Aorta (tissue), 5 donors: ENCODE measurements at regions not wholly inside any gene's neighbourhood (a gene's known extent, or its start where the extent isn't known, plus 50 kb on each side); places are given as distances from the start of the nearest gene placed in this dataset.

Experiments
- ATAC-seq: fragments of 200-7000 bp; cut with Tn5 transposase; one replicate; pipeline ENCODE4 v1.9.1; 2022; ENCODE audit warnings: moderate library complexity; ENCODE audit not compliant: low FRiP score
- DNase-seq, 2 donors: peaks; one replicate each; pipeline ENCODE4 v3.0.0-alpha.2; 2020
- H3K27ac ChIP-seq, 2 donors: one replicate each; pipeline ENCODE4 v1.5.1; 2013; ENCODE audit warnings: low read length in 2 of 2, mild to moderate bottlenecking in 2 of 2, moderate library complexity in 2 of 2, control low read depth in 1 of 2, inconsistent platforms in 1 of 2, low read depth in 1 of 2
- H3K27me3 ChIP-seq, 2 donors: one replicate each; pipeline ENCODE4 v1.6.1; 2013; ENCODE audit warnings: control low read depth in 1 of 2, low read length in 1 of 2, mild to moderate bottlenecking in 1 of 2, moderate library complexity in 1 of 2; ENCODE audit not compliant: insufficient read depth in 2 of 2, control insufficient read depth in 1 of 2
- H3K36me3 ChIP-seq, 2 donors: one replicate each; pipeline ENCODE4 v1.6.1; 2013; ENCODE audit warnings: control low read depth in 1 of 2, low read length in 1 of 2, mild to moderate bottlenecking in 1 of 2; ENCODE audit not compliant: insufficient read depth in 2 of 2, control insufficient read depth in 1 of 2
- H3K4me1 ChIP-seq, 2 donors: one replicate each; pipeline ENCODE4 v1.6.1; 2013; ENCODE audit warnings: low read length in 2 of 2, control low read depth in 1 of 2, mild to moderate bottlenecking in 1 of 2, moderate library complexity in 1 of 2; ENCODE audit not compliant: insufficient read depth in 2 of 2, control insufficient read depth in 1 of 2
- H3K4me3 ChIP-seq, 2 donors: one replicate each; pipeline ENCODE4 v1.5.1; 2013; ENCODE audit warnings: low read length in 2 of 2, control low read depth in 1 of 2, mild to moderate bottlenecking in 1 of 2
- H3K9me3 ChIP-seq: one replicate; pipeline ENCODE4 v1.6.1; 2013; ENCODE audit warnings: mild to moderate bottlenecking, low read length; ENCODE audit not compliant: control insufficient read depth
- WGBS, 2 donors: extraction: QIAGEN DNeasy Blood & Tissue Kit; methylation state at CpG; one replicate each; pipeline ENCODE4 v1.1.7; 2013; 5-methylcytosine and 5-hydroxymethylcytosine counted together
- intact Hi-C, 2 donors: fragments of 100-400 bp; cut with DNase I; formaldehyde crosslinking; loops; one replicate each; pipeline versions ENCODE4 v1.14.2 to v1.15.0; 2022
- donor health status: healthy with polysubstance abuse.
- donor health status: Bipolar disorder and iron deficiency.
- donor health status: DM: no; HTN: no; CAD: no.
- donor health status: DM: no; HTN: no; CAD: no.
- donor health status: DM: yes; HTN: yes; CAD: no.

DNA sequence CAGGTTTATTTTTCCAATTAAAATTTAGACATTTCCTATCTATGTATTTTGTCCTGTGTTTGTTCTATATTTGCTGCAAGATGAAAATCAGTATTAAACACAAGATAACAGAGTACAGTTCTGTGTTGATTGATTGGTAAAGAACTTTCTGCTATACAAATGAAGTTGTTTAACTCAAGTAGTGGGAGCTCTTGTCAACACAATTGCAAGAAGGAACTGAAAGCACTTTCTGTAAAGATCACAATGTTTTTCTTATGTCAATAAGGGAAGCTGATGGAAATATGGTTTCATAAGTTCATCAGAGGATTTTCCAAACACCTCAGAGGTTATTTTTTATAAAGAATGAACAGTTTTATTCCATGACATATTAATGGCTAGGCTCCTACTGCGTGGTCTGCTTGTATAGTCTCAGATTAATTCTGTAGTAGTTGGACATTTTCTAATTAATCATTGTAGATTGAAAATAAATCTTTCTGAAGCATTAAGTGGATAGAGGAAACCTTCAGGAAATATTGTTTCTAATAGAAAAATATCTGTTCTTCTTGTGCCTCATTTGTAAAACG is 379.5 kb downstream of the LRFN5 start:
- Histone ChIP-seq H3K4me1 (no peaks in the 10 kb centered on the region), H3K27ac (no peak overlapping the region), H3K27me3 (no peaks in the 10 kb centered on the region), H3K9me3 (no peaks in the 10 kb centered on the region), H3K36me3 (no peaks in the 10 kb centered on the region), H3K4me3 (no peak overlapping the region)
- DNase-seq (no peak), ATAC-seq (no peak)
- 9 to 23% methylated on average over 2 of the region's 2 CpGs for WGBS, 2 donors
- intact Hi-C loops, result no loop called here

DNA sequence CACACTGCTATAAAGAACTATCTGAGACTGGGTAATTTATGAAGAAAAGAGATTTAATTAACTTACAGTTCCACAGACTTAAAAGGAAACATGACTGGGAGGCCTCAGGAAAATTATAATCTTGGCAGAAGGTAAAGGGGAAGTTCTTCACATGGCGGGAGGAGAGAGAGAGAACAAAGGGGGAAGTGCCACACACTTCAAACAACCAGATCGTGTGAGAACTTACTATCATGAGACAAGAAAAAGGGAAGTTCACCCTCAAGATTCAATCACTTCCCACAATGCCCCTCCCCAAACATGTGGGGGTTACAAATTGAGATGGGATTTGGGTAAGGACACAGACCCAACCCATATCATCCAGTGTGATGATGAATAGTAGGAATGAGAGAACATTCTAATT is 366.5 kb downstream of the LRFN5 start:
- WGBS, 2 donors, result 75 to 78% methylated on average over 2 of the region's 2 CpGs
- Histone ChIP-seq H3K36me3 (no peaks in the 10 kb centered on the region), H3K27ac (no peak overlapping the region), H3K9me3 (peaks cover 4% of the 10 kb centered on the region), H3K4me1 (no peaks in the 10 kb centered on the region), H3K4me3 (no peak overlapping the region), H3K27me3 (no peaks in the 10 kb centered on the region)
- DNase-seq (no peak), ATAC-seq (no peak)
- intact Hi-C loops, result no loop called here

DNA sequence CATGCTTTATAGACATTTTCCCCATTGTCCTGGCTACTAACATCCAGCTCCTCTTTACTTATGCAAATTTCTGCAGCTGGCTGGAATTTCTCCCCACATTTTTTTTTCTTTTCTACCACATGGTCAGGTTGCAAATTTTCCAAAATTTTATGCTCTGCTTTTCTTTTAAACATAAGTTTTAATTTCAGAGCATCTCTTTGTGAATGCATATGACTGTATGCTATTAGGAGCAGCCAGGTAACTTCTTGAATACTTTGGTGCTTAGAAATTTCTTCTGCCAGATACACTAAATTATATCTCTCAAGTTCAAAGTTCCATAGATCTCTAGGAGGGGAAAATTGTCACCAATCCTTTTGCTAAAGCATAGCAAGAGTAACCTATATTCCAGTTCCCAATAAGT is 365.9 kb downstream of the LRFN5 start:
- Histone ChIP-seq H3K9me3 (peaks cover 4% of the 10 kb centered on the region), H3K4me3 (no peak overlapping the region), H3K27ac (no peak overlapping the region), H3K36me3 (no peaks in the 10 kb centered on the region), H3K27me3 (no peaks in the 10 kb centered on the region), H3K4me1 (no peaks in the 10 kb centered on the region)
- intact Hi-C loops, result no loop called here
- no peak for ATAC-seq
- no peak for DNase-seq

DNA sequence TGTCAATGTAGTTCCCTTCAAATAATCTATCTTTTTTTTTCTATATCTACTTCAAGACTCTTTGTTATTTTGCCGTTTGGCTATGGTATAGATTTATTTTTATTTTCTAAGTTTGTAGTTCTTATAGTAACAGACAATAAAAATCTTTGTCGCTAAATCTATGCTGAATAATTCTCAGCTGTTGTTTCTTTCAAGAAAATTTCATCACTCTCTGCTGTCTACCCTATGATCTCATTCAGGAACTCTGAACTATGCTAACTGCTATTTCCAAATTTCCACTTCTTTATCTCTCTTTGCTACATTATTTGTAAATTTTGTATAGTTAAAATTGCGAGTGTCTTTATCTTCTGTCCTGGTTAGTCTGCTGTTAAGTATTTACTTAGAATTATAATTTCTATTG is 353.6 kb downstream of the LRFN5 start:
- no peak for DNase-seq
- Histone ChIP-seq H3K27me3 (no peaks in the 10 kb centered on the region), H3K4me3 (no peak overlapping the region), H3K36me3 (no peaks in the 10 kb centered on the region), H3K27ac (no peak overlapping the region), H3K4me1 (no peaks in the 10 kb centered on the region), H3K9me3 (no peaks in the 10 kb centered on the region)
- intact Hi-C loops, result no loop called here
- no peak for ATAC-seq
- 52 to 55% methylated on average over 3 of the region's 3 CpGs for WGBS, 2 donors

DNA sequence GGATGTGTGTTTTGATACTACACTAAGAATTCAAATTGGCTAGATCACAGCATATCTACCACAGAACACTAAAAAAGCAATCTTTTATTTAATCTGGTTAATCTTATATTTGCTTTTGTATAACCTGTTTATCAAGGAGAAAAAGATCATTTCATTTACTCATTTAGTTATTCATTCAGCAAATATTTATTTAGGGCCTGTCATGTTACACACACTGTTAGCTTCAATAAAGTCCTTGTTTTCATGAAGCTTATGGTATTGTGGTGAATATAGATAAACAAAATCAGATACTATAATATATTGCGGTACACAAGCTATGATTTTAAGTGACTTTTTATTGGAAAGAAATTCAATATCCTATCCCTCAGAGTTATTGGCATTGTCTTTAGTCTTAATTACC is 350.8 kb downstream of the LRFN5 start:
- WGBS, 2 donors, result 2 to 42% methylated on average over 1 of the region's 1 CpG
- no peak overlapping the region for H3K4me3 ChIP-seq
- no peak for ATAC-seq
- H3K4me1 ChIP-seq, result no peaks in the 10 kb centered on the region
- H3K27me3 ChIP-seq, result no peaks in the 10 kb centered on the region
- intact Hi-C loops, result no loop called here
- H3K9me3 ChIP-seq, result no peaks in the 10 kb centered on the region
- no peaks in the 10 kb centered on the region for H3K36me3 ChIP-seq
- no peak overlapping the region for H3K27ac ChIP-seq
- no peak for DNase-seq
